PC-9 (cell line): ENCODE measurements at regions not wholly inside any gene's neighbourhood (a gene's known extent, or its start where the extent isn't known, plus 50 kb on each side); places are given as distances from the start of the nearest gene placed in this dataset.

Experiments
- EZH2 ChIP-seq: fragments of 200-600 bp; sonication (generic); IDR thresholded peaks from 2 replicates; pipeline ENCODE4 v1.8.0; 2017; ENCODE audit warnings: antibody characterized with exemption, low read depth
- TF ChIP-seq, protein P1 (sequence below): fragments of 200-600 bp; sonication (generic); conservative IDR thresholded peaks from 2 replicates; pipeline ENCODE4 v1.6.1; 2017; ENCODE audit warnings: mixed run types, antibody characterized with exemption, mild to moderate bottlenecking, moderate library complexity

GRCh38 chr14:66104486-66104885 is 381.7 kb upstream of the CCDC196 start:
- TF ChIP-seq, protein P1, sequence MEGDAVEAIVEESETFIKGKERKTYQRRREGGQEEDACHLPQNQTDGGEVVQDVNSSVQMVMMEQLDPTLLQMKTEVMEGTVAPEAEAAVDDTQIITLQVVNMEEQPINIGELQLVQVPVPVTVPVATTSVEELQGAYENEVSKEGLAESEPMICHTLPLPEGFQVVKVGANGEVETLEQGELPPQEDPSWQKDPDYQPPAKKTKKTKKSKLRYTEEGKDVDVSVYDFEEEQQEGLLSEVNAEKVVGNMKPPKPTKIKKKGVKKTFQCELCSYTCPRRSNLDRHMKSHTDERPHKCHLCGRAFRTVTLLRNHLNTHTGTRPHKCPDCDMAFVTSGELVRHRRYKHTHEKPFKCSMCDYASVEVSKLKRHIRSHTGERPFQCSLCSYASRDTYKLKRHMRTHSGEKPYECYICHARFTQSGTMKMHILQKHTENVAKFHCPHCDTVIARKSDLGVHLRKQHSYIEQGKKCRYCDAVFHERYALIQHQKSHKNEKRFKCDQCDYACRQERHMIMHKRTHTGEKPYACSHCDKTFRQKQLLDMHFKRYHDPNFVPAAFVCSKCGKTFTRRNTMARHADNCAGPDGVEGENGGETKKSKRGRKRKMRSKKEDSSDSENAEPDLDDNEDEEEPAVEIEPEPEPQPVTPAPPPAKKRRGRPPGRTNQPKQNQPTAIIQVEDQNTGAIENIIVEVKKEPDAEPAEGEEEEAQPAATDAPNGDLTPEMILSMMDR: no peak
- no peak for TF ChIP-seq EZH2
